ENCODE measurements at regions not wholly inside any gene's neighbourhood (a gene's known extent, or its start where the extent isn't known, plus 50 kb on each side); places are given as distances from the start of the nearest gene placed in this dataset.

- no peak for TF ChIP-seq CTCF (IDR thresholded peaks at IDR 0.05)
- no peak for TF ChIP-seq SP1 (CRISPR knock-in tag; conservative IDR thresholded peaks at IDR 0.05)
- no peak for TF ChIP-seq ESRRA (CRISPR knock-in tag; IDR thresholded peaks at IDR 0.05; ENCODE audit: borderline replicate concordance)
- TF ChIP-seq ZNF423 (CRISPR knock-in tag; IDR thresholded peaks at IDR 0.05) = no peak
- TF ChIP-seq MLX (CRISPR knock-in tag; IDR thresholded peaks at IDR 0.05) = no peak
- no peak for TF ChIP-seq USF1 (CRISPR knock-in tag; IDR thresholded peaks at IDR 0.05)
- TF ChIP-seq NR2C2 (CRISPR knock-in tag; IDR thresholded peaks at IDR 0.05) = no peak
- TF ChIP-seq NFYB (CRISPR knock-in tag; conservative IDR thresholded peaks at IDR 0.05; ENCODE audit: low read depth) = no peak
- TF ChIP-seq MAX (CRISPR knock-in tag; IDR thresholded peaks at IDR 0.05) = no peak
- TF ChIP-seq ATF2 (CRISPR knock-in tag; IDR thresholded peaks at IDR 0.05; ENCODE audit: borderline replicate concordance, low read depth) = no peak
- no peak for TF ChIP-seq ZNF121 (CRISPR knock-in tag; IDR thresholded peaks at IDR 0.05)
These were observed 164.4 kb downstream of the TM9SF2 start for GRCh38 chr13:99665711-99666110.
